SH-SY5Y (cell line): ENCODE measurements at regions not wholly inside any gene's neighbourhood (a gene's known extent, or its start where the extent isn't known, plus 50 kb on each side); places are given as distances from the start of the nearest gene placed in this dataset.

ENCODE experiments used
- GATA2 ChIP-seq: IDR thresholded peaks from 2 replicates; pipeline ENCODE4 v1.6.1; 2011; ENCODE audit warnings: mild to moderate bottlenecking, low read depth, low read length
- GATA3 ChIP-seq: IDR thresholded peaks from 2 replicates; pipeline ENCODE4 v1.6.1; 2011; ENCODE audit warnings: low read depth, mild to moderate bottlenecking, low read length, moderate library complexity

DNA sequence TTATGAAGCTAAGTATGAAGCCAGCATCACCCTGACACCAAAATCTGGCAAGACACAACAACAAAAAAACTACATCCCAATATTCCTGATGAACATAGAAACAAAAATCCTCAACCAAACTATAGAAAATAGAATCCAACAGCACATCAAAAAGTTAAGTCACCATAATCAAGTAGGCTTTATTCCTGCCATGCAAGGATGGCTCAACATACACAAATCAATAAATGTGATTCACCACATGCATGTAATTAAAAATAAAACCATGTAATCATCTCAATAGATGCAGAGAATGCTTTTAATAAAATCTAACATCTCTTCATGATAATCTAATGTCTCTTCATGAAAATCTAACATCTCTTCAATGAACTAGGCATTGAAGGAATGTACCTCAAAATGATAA lies 249.4 kb upstream of the GK2 start:
- TF ChIP-seq GATA2 = no peak
- no peak for TF ChIP-seq GATA3
